Uterus (tissue), 2 donors: ENCODE measurements at regions not wholly inside any gene's neighbourhood (a gene's known extent, or its start where the extent isn't known, plus 50 kb on each side); places are given as distances from the start of the nearest gene placed in this dataset.

ENCODE experiments used
- CTCF ChIP-seq, 4 experiments: fragments of 200-600 bp in 2 of 4; fragments of 450-650 bp in 2 of 4; sonication (generic) in 2 of 4; IDR thresholded peaks; one replicate each; pipeline ENCODE4 v1.5.1; 2016 to 2019; ENCODE audit warnings: antibody characterized with exemption in 4 of 4, mild to moderate bottlenecking in 2 of 4, moderate library complexity in 1 of 4
- POLR2A ChIP-seq, 2 donors: fragments of 450-650 bp; IDR thresholded peaks; one replicate each; pipeline ENCODE4 v1.6.1; 2016; ENCODE audit warnings: antibody characterized with exemption in 2 of 2, mild to moderate bottlenecking in 1 of 2, moderate library complexity in 1 of 2

- TF ChIP-seq POLR2A (IDR thresholded peaks at IDR 0.05) (no peak), CTCF (IDR thresholded peaks at IDR 0.05) (no peak)
Observed at GRCh38 chr6:81265106-81265505, 487.4 kb downstream of the TENT5A start.
